ENCODE measurements at regions not wholly inside any gene's neighbourhood (a gene's known extent, or its start where the extent isn't known, plus 50 kb on each side); places are given as distances from the start of the nearest gene placed in this dataset.
"Not testable (repeated sequence)": the region's sequence is repeated elsewhere in the genome, so short reads cannot be mapped to it uniquely, and the experiment has no call there.

DNA sequence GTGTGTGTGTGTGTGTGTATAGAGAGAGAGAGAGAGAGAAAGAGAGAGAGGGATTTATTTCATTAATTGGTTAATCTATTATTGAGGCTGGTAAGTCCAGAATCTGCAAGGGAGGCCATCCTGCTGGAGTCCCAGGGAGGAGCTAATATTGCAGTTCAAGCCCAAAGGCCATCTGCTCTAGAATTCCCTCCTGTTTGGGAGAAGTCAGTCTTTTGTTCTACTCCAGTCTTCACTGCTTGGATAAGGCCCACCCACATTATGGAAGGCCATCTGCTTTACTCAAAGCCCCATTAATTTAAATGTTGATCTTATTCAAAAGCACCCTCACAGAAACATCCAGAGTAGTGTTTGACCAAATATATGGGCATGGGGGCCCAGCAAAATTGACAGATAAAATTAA lies 317.5 kb upstream of the RASGEF1B start:
- Mint-ChIP-seq H3K27ac (no peak overlapping the region), H3K4me3 (no peak overlapping the region), H3K27me3 (ENCODE audit: insufficient read depth) (peaks cover 5% of the 10 kb centered on the region), H3K4me1 (ENCODE audit: low read depth) (peaks cover 24% of the 10 kb centered on the region), H3K36me3 (ENCODE audit: low read depth) (no peaks in the 10 kb centered on the region), H3K9me3 (no peaks in the 10 kb centered on the region)
- intact Hi-C loops (cut with micrococcal nuclease), result no loop called here
- no peak for DNase-seq (ENCODE audit: low spot score)

DNA sequence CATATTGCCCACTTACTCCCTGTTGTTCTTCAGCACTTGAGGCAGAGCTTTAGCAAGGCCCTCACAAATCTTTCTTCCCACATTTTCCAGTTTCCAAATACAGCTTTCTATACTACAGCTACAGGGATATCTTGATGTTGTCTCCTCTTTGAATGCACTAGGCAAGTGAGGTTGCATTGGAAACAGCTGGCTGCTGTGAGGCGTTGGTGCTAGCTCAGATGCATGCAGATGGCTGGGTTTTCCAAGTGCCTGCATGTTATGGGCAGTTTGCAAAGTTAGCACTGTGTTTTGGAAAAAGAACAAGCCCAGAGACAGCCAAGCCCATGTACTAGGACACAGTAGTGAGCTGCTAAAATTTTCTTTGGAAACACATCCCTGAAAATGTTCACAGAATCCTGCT lies 315.1 kb upstream of the RASGEF1B start:
- no peaks in the 10 kb centered on the region for H3K36me3 Mint-ChIP-seq (ENCODE audit: low read depth)
- H3K27me3 Mint-ChIP-seq (ENCODE audit: insufficient read depth), result peaks cover 1% of the 10 kb centered on the region
- no peak overlapping the region for H3K27ac Mint-ChIP-seq
- no peaks in the 10 kb centered on the region for H3K9me3 Mint-ChIP-seq
- H3K4me1 Mint-ChIP-seq (ENCODE audit: low read depth), result peaks cover 24% of the 10 kb centered on the region
- intact Hi-C loops (cut with micrococcal nuclease), result no loop called here
- no peak for DNase-seq (ENCODE audit: low spot score)
- H3K4me3 Mint-ChIP-seq, result no peak overlapping the region

DNA sequence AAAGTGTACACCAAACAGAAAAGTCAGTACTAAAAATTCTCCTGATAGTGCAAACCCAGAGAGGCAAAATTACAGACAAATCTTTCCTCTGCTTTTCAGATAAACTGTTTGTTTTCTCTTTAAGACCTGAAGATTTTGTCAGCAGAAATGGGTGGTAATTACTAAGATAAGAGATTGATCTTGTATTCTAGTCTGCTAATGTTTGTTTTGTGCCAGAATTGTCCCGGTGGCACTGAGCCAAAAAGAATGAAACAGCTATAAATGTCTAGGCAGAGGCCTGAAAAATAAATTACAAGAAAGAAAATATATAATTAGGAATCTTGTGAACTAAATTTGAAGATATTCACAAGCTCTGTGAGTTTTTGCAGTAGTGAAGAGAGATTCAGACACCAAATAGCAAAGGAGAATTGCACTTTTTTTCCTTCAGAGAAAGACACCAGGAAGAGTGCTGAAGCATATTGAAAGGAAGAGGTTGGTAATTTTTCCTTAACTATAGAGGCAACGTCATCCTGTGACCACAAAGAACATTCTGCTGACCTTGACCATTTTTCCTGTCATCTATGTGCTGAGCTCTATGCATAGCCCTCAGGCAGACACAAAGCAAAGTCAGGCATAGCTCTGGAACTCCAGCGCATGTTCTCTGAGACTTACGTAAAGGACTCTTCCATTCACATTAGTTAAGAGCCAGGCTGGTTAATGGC lies 314.5 kb upstream of the RASGEF1B start:
- Mint-ChIP-seq H3K4me3 (no peak overlapping the region), H3K4me1 (ENCODE audit: low read depth) (peaks cover 24% of the 10 kb centered on the region), H3K9me3 (no peaks in the 10 kb centered on the region), H3K36me3 (ENCODE audit: low read depth) (no peaks in the 10 kb centered on the region), H3K27me3 (ENCODE audit: insufficient read depth) (peaks cover 1% of the 10 kb centered on the region), H3K27ac (no peak overlapping the region)
- intact Hi-C loops (cut with micrococcal nuclease), result no loop called here
- no peak for DNase-seq (ENCODE audit: low spot score)

DNA sequence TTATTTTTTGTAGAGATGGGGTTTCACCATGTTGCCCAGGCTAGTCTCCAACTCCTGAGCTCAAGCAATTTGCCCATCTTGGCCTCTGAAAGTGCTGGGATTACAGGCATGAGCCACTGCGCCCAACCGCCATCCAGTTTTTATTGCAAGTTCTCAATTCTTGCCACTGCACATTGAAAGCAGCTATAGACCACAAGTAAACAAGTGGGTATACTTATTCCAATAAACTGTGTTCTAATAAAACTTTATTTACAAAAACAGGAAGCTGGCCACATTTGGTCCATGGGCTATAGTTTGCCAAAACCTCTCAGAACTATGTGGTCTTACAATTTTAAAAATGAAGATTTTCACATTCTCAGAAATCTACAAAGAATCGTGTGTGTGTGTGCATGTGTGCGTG lies 313.6 kb upstream of the RASGEF1B start:
- Mint-ChIP-seq H3K9me3 (no peaks in the 10 kb centered on the region), H3K27ac (no peak overlapping the region), H3K4me1 (ENCODE audit: low read depth) (peaks cover 24% of the 10 kb centered on the region), H3K36me3 (ENCODE audit: low read depth) (no peaks in the 10 kb centered on the region), H3K4me3 (no peak overlapping the region), H3K27me3 (ENCODE audit: insufficient read depth) (peaks cover 1% of the 10 kb centered on the region)
- intact Hi-C loops (cut with micrococcal nuclease), result no loop called here
- no peak for DNase-seq (ENCODE audit: low spot score)

DNA sequence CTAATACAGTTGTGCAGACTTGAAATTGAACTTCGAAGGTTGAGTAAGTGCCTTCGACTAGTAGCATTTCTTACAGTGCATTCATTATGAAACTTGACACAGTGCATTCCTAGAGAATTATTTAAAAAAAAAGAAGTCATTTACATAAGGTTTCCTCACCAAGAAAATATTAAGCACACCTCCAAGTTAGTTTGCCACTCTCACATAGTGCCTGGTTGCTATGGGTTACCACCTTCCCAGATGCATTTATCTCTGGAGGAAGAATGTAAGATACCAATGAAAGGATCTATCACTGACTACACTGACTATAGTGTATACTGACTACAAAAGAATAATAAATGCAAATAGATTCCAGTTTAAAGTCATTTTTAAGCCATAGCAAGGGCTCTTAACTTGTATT lies 311.9 kb upstream of the RASGEF1B start:
- Mint-ChIP-seq H3K27me3 (ENCODE audit: insufficient read depth) (peaks cover 2% of the 10 kb centered on the region), H3K36me3 (ENCODE audit: low read depth) (no peaks in the 10 kb centered on the region), H3K9me3 (no peaks in the 10 kb centered on the region), H3K27ac (no peak overlapping the region), H3K4me3 (no peak overlapping the region), H3K4me1 (ENCODE audit: low read depth) (peaks cover 17% of the 10 kb centered on the region)
- intact Hi-C loops (cut with micrococcal nuclease), result no loop called here
- DNase-seq (ENCODE audit: low spot score), result no peak

DNA sequence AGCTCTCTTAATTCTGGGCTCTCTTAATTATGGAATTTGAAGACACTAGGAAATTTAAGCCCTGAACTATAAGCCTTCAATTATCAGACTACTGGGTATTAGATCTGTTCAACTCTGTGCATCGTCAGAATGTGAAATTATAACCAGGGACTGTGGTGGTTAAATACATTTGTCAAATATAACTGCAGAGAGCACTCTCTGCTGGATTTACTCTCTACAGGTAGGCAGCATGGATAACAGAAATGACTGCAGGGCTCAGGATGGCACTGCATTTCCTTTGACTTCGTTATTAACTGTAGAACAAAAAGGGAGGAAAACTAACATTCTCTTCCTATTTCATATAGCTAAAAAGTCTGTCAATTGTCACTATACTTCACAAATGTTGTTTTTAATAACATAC lies 310.1 kb upstream of the RASGEF1B start:
- no peak overlapping the region for H3K4me3 Mint-ChIP-seq
- H3K27ac Mint-ChIP-seq, result no peak overlapping the region
- H3K36me3 Mint-ChIP-seq (ENCODE audit: low read depth), result no peaks in the 10 kb centered on the region
- H3K27me3 Mint-ChIP-seq (ENCODE audit: insufficient read depth), result peaks cover 7% of the 10 kb centered on the region
- H3K4me1 Mint-ChIP-seq (ENCODE audit: low read depth), result peaks cover 13% of the 10 kb centered on the region
- no peak for DNase-seq (ENCODE audit: low spot score)
- H3K9me3 Mint-ChIP-seq, result peaks cover 3% of the 10 kb centered on the region
- intact Hi-C loops (cut with micrococcal nuclease), result no loop called here

DNA sequence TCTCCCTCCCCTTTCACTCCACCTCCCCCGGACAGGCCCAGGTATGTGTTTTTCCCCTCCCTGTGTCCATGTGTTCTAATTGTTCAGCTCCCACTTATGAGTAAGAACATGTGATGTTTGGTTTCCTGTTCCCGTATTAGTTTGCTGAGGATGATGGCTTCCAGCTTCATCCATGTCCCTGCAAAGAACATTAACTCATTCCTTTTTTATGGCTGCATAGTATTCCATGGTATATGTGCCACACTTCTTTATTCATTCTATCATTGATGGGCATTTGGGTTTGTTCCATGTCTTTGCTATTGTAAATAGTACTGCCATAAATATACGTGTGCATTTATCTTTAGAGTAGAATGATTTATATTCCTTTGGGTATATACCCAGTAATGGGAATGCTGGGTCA lies 306.0 kb upstream of the RASGEF1B start:
- DNase-seq (ENCODE audit: low spot score); H3K9me3 Mint-ChIP-seq; H3K4me1 Mint-ChIP-seq (ENCODE audit: low read depth); H3K27ac Mint-ChIP-seq; H3K4me3 Mint-ChIP-seq; H3K27me3 Mint-ChIP-seq (ENCODE audit: insufficient read depth); H3K36me3 Mint-ChIP-seq (ENCODE audit: low read depth); intact Hi-C loops (cut with micrococcal nuclease): not testable (repeated sequence)

DNA sequence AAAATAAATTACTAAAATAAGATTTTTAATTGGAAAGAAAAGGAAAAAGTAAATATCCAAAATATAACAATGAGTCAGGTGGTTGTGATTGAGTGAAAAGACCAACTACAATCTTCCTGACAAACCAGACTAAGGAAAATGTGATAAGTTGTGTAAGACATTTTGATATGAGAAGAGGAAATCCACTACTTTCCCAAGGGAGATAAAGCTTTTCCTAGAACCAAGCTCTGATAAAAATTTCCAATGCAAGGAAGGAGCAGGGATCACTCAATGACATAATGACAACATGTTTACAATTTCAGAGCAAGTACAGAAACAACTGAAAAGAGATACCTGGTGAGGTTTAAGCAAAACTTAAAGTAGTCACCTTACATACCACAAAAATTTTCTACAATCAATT lies 305.1 kb upstream of the RASGEF1B start:
- DNase-seq (ENCODE audit: low spot score), result no peak
- Mint-ChIP-seq H3K4me3 (no peak overlapping the region), H3K9me3 (peaks cover 3% of the 10 kb centered on the region), H3K4me1 (ENCODE audit: low read depth) (no peaks in the 10 kb centered on the region), H3K27ac (no peak overlapping the region), H3K36me3 (ENCODE audit: low read depth) (no peaks in the 10 kb centered on the region), H3K27me3 (ENCODE audit: insufficient read depth) (peaks cover 7% of the 10 kb centered on the region)
- intact Hi-C loops (cut with micrococcal nuclease), result no loop called here

DNA sequence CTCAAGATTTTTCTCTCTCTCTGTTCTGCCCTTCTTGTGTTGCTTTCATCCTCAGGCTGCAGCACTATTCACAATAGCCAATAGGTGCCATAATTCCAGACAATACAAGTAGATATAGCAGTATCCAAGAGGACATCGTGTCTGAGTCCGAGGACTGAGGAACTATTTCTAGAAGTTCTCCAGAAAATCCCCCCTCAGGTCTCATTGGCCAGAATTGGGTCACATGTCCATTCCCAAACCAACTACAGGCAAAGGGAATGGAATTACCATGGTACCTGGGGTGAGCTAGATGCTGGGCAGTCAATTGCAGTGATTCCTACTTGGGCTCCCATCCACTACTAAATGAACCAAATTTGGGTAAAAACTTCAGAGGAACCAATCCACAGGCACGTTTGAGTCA lies 301.9 kb upstream of the RASGEF1B start:
- no peak for DNase-seq (ENCODE audit: low spot score)
- no peaks in the 10 kb centered on the region for H3K36me3 Mint-ChIP-seq (ENCODE audit: low read depth)
- H3K4me3 Mint-ChIP-seq, result no peak overlapping the region
- peaks cover 8% of the 10 kb centered on the region for H3K9me3 Mint-ChIP-seq
- intact Hi-C loops (cut with micrococcal nuclease), result no loop called here
- H3K27ac Mint-ChIP-seq, result no peak overlapping the region
- no peaks in the 10 kb centered on the region for H3K4me1 Mint-ChIP-seq (ENCODE audit: low read depth)
- peaks cover 5% of the 10 kb centered on the region for H3K27me3 Mint-ChIP-seq (ENCODE audit: insufficient read depth)

DNA sequence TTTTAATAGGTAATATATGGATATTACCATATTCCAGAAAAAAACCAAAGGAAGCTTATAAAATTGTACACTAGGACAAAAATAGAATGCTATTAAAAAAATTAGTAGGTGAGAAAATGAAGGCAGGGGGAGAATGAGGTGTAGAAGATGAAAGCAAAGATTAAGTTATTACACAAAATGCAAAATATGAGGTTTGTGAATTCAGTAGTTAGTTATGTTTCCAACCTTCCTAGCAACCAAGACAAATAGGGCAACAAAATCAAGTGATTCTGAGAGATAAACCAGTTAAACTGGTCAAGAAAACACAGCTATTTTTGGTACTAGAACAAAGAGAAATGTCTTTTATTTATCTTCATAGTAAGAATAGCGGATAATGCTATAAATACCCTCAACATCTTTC lies 300.0 kb upstream of the RASGEF1B start:
- no peak for DNase-seq (ENCODE audit: low spot score)
- intact Hi-C loops (cut with micrococcal nuclease), result no loop called here
- Mint-ChIP-seq H3K27ac (peak overlapping the region; percentile 9), H3K4me3 (no peak overlapping the region), H3K4me1 (ENCODE audit: low read depth) (no peaks in the 10 kb centered on the region), H3K36me3 (ENCODE audit: low read depth) (no peaks in the 10 kb centered on the region), H3K27me3 (ENCODE audit: insufficient read depth) (no peaks in the 10 kb centered on the region), H3K9me3 (peaks cover 5% of the 10 kb centered on the region)

DNA sequence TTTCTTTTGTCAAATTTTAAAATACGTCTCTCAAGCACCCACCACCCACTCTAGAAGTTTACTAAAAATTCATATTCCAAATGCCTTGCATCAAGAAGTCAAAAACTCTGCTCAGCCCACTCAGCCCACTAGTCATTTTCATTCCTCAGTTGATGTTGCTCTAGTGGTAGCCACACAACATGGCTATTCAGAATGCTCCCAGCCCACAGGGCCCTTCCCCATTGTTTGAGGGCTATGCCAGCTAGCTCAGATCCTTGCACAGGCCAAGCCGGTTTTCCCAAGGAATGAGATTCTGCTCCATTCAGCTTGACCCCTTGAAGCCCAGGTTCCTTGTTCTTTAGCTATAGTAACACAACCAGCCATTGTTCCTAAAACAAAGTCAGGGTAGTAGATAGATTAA lies 297.5 kb upstream of the RASGEF1B start:
- DNase-seq (ENCODE audit: low spot score), result no peak
- H3K36me3 Mint-ChIP-seq (ENCODE audit: low read depth), result no peaks in the 10 kb centered on the region

DNA sequence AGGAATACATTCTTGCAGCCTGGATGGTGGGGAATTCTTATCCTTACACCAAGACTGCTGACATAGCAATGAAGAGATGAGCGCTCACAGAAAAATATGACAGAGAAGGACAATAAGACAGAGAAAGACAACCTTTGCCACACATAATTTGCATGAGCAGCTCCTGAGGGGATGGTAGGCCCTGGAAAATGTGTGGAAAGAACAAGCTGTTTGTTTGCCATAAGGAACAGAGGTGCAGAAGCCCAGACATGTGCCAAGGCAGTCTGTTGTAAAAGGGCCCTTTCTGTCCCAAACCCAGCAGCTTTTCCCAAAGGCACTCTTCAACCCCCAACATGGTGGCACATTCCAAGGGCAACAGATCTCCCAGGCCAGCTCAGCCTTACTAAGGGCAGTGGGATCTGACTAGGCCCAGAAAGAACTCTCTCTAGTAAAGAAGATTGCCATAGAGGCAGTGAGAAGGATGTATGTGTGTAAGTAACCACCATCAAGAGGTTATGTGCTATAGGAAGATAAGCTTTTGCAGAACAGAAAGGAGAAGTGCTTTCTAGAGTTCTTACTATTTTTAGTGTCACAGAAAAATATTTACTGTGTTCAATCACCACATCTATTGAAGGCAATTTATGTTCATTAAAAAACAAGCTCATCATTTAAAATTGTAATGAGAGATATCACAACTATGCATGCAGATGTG lies 287.0 kb upstream of the RASGEF1B start:
- H3K4me3 Mint-ChIP-seq, result no peak overlapping the region

More for the DNA sequence above, 297.5 kb upstream of the RASGEF1B start:
- Mint-ChIP-seq H3K9me3 (peaks cover 5% of the 10 kb centered on the region), H3K27ac (no peak overlapping the region), H3K4me1 (ENCODE audit: low read depth) (no peaks in the 10 kb centered on the region), H3K4me3 (no peak overlapping the region), H3K27me3 (ENCODE audit: insufficient read depth) (peaks cover 4% of the 10 kb centered on the region)
- intact Hi-C loops (cut with micrococcal nuclease), result no loop called here

DNA sequence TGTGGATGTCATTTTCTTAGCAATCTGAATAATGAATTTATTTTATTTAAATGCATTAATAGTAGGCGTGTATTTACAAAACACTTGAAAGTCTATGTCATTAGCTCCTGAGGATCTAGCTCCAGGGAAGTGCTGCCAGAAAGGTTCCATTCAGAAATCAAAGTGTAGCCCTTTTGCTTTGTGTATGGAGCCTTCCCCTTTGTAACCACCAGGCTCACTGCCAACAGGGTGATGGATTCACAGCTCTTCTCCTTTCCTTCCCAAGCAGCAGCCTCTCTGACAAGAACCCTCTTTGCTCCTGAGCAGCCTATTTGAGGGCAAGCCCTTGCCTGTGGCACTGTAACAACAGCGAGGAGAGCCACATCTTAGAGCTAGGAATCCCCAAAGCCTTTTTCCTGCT lies 286.0 kb upstream of the RASGEF1B start:
- Mint-ChIP-seq H3K27me3 (ENCODE audit: insufficient read depth) (peaks cover 2% of the 10 kb centered on the region), H3K4me1 (ENCODE audit: low read depth) (no peaks in the 10 kb centered on the region), H3K9me3 (no peaks in the 10 kb centered on the region), H3K36me3 (ENCODE audit: low read depth) (no peaks in the 10 kb centered on the region), H3K27ac (no peak overlapping the region), H3K4me3 (no peak overlapping the region)
- no peak for DNase-seq (ENCODE audit: low spot score)
- intact Hi-C loops (cut with micrococcal nuclease), result no loop called here

More for the DNA sequence above, 287.0 kb upstream of the RASGEF1B start:
- DNase-seq (ENCODE audit: low spot score), result no peak
- Mint-ChIP-seq H3K9me3 (no peaks in the 10 kb centered on the region), H3K4me1 (ENCODE audit: low read depth) (no peaks in the 10 kb centered on the region), H3K27ac (no peak overlapping the region), H3K27me3 (ENCODE audit: insufficient read depth) (no peaks in the 10 kb centered on the region), H3K36me3 (ENCODE audit: low read depth) (no peaks in the 10 kb centered on the region)
- intact Hi-C loops (cut with micrococcal nuclease), result no loop called here

Measured in activated T-helper 1 cell treated with anti-CD3 and anti-CD28 coated beads, Interleukin-12 subunit alpha, Interleukin-12 subunit beta, Interleukin-2, Interleukin-4 antibody, amounts not matched to agents 30 ng/mL and 10 ng/mL and 1 ng/mL, durations not matched to agents 14 hours and 24 hours and 36 hours (primary cell).